Neuron (in vitro differentiated cells): ENCODE measurements at regions not wholly inside any gene's neighbourhood (a gene's known extent, or its start where the extent isn't known, plus 50 kb on each side); places are given as distances from the start of the nearest gene placed in this dataset.

Source experiments
- H2AFZ ChIP-seq: one replicate; pipeline ENCODE4 v1.6.1; 2013; ENCODE audit warnings: low read depth, mild to moderate bottlenecking, inconsistent platforms, low read length, moderate library complexity
- H3K27me3 ChIP-seq: one replicate; pipeline ENCODE4 v1.6.1; 2013; ENCODE audit warnings: low read length; ENCODE audit not compliant: insufficient read depth
- H3K36me3 ChIP-seq: one replicate; pipeline ENCODE4 v1.6.1; 2013; ENCODE audit warnings: low read length; ENCODE audit not compliant: insufficient read depth
- H3K4me1 ChIP-seq: one replicate; pipeline ENCODE4 v1.6.1; 2013; ENCODE audit warnings: low read length; ENCODE audit not compliant: insufficient read depth
- H3K4me3 ChIP-seq: 2 replicates; pipeline ENCODE4 v1.5.1; 2013; ENCODE audit warnings: mild to moderate bottlenecking, low read length, moderate library complexity
- H3K9me3 ChIP-seq: one replicate; pipeline ENCODE4 v1.6.1; 2013; ENCODE audit warnings: low read length

DNA sequence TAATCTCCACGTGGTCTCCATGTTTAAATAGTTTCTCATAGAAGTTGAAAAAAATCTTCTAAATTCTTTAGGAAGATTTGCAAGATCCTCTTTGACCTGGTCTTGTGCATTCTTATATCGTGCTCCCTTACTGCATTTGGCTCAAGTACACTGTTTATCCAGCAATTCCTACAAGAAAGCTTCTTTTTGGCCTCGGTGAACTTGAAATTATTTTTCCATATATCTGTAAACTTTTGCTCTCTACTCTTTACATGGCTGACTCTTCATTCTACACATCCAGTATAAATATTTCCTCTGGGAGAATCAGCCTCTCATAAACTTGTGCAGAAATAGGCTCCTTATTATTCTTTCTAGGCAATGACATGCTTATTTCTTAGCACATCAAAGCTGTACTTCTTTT lies 1457.9 kb upstream of the PRR20A start:
- Histone ChIP-seq H3K4me3 (no peak overlapping the region), H3K9me3 (no peaks in the 10 kb centered on the region), H3K4me1 (no peaks in the 10 kb centered on the region), H3K36me3 (no peaks in the 10 kb centered on the region), H3K27me3 (no peaks in the 10 kb centered on the region), H2AFZ (no peak overlapping the region)

DNA sequence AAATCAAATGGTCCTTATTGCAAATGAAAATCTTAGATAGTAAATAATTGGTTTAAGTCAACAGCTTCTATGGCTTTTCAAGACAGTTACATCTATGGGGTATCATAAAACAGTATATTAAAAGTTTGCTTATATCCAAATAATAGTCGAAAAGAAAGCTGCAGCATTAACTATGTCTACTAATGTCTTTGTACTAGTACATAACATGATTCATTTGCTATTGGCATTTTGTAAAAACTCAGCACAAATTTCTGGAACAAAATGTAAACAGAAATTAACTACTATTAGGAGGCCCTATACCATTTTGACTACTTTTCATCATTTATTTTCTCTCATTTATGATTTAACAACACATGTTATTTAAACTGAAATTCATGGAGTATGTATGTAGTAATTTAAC lies 1435.2 kb upstream of the PRR20A start:
- Histone ChIP-seq H3K4me3 (no peak overlapping the region), H3K4me1 (no peaks in the 10 kb centered on the region), H2AFZ (no peak overlapping the region), H3K36me3 (no peaks in the 10 kb centered on the region), H3K9me3 (no peaks in the 10 kb centered on the region), H3K27me3 (no peaks in the 10 kb centered on the region)

DNA sequence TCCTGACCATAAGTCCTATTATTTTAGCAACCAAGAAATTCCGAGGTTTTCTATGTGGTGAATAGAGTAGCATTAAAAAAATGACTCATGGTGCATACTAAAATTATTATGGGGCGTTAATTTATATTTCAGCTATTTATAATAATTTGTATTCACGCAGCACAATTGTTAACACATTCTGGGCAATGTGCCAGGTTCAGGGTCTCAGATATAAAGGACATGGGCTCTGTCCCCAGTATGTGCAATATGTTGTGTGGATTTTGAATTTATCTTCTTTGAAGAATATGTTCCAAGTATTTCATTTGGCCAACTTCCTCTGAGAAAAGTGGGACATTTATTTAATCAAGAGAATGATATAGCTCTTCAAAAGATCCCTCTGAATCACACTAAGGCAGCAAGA lies 1434.7 kb upstream of the PRR20A start:
- Histone ChIP-seq H2AFZ (no peak overlapping the region), H3K36me3 (no peaks in the 10 kb centered on the region), H3K4me3 (no peak overlapping the region), H3K9me3 (no peaks in the 10 kb centered on the region), H3K27me3 (no peaks in the 10 kb centered on the region), H3K4me1 (no peaks in the 10 kb centered on the region)

DNA sequence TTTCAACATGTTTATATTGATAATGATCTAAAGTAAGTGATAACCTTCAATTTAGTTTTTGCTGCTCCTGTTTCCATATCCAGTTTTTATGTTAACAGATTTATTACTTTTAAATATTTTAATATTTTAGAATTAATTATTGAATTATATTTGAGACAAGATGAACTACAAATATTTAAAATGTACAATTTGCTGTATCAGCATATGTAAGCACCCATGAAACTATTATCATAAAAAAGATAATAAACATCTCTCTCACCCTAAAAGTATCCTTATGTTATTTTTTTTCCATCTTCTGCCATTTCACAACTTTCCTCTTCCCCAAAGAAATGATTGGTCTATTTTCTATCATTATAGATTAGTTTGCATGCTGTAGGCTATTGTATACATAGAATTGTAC lies 1426.6 kb upstream of the PRR20A start:
- Histone ChIP-seq H3K4me1 (no peaks in the 10 kb centered on the region), H2AFZ (no peak overlapping the region), H3K36me3 (no peaks in the 10 kb centered on the region), H3K4me3 (no peak overlapping the region), H3K27me3 (no peaks in the 10 kb centered on the region), H3K9me3 (no peaks in the 10 kb centered on the region)

DNA sequence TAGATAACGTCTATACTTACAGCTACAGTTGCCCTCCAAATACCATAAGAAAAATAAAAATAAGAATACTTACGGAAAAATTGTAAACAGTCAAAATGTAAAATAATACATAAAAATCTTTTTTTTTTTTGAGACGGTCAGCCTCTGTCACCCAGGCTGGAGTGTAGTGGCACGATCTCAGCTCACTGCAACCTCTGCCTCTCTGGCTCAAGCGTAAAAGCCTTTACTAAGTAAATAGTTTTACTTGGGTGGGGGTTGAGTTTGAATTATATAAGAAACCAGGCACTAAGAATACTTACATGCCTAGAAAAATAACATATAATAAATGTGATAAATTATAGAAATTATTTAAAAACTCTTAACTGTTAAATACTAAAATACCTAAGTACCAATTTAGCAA lies 1413.0 kb upstream of the PRR20A start:
- Histone ChIP-seq H3K4me1 (no peaks in the 10 kb centered on the region), H3K36me3 (no peaks in the 10 kb centered on the region), H3K4me3 (no peak overlapping the region), H3K27me3 (no peaks in the 10 kb centered on the region), H2AFZ (no peak overlapping the region), H3K9me3 (no peaks in the 10 kb centered on the region)

DNA sequence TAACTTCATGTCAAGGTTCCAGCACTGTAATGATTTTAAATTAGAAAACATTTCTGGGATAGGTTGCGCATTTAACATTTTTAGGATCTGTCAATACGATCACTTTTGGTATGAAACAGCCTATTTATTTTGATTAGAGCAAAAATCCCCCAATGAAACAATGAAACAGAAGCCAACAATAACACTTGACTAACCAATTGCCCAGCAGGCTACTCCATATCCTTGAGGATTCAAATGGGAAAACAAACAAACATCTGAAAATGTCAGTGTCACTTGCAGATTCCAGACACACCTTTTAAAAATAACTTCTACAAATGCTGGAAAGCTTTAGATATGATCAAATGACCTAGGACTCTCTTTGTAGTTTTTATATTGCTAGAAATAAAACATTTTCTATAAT lies 1412.5 kb upstream of the PRR20A start:
- H3K36me3 ChIP-seq = no peaks in the 10 kb centered on the region
- H3K27me3 ChIP-seq = no peaks in the 10 kb centered on the region
- H2AFZ ChIP-seq = no peak overlapping the region
- H3K4me1 ChIP-seq = no peaks in the 10 kb centered on the region
- no peak overlapping the region for H3K4me3 ChIP-seq
- no peaks in the 10 kb centered on the region for H3K9me3 ChIP-seq

DNA sequence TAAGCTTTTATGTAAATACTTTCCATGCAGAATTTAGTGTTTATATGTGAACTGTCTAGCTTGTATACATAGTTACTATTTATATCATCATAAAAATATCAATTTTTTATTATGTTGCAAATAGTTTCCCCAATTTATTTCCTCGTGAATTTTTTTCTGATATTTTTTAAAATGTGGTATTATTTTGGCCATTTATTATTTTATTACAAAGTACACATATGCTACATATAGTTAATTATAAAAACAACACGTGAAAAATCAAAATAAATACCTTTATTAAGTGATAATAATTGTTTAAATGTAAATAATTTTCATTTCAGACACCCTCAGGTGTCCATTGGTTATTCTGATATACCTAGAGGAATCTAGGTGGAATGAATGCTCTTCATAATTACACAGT lies 1394.9 kb upstream of the PRR20A start:
- no peaks in the 10 kb centered on the region for H3K27me3 ChIP-seq
- no peak overlapping the region for H3K4me3 ChIP-seq
- no peak overlapping the region for H2AFZ ChIP-seq
- no peaks in the 10 kb centered on the region for H3K4me1 ChIP-seq
- no peaks in the 10 kb centered on the region for H3K36me3 ChIP-seq
- H3K9me3 ChIP-seq = no peaks in the 10 kb centered on the region

DNA sequence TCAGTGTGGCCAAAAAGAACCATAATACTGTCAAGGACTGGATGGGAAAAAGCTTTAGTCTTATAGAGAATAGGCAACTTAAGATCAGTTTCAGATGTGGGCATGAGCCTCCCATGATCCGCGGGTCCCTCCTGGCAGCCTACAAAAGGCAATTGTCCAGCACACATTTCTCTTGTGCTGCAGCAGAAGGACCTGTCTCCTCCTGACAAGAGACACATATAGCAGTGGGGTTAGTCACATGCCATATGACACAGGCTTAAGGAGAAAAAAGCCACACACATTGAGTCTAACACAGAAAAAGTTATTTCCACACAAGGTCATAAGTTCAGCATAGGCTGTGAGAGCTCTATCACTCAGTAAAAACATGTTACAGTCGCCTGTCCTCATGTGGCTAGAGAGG lies 1378.7 kb upstream of the PRR20A start:
- Histone ChIP-seq H3K4me1 (no peaks in the 10 kb centered on the region), H3K4me3 (no peak overlapping the region), H3K27me3 (no peaks in the 10 kb centered on the region), H3K36me3 (no peaks in the 10 kb centered on the region), H3K9me3 (no peaks in the 10 kb centered on the region), H2AFZ (no peak overlapping the region)

DNA sequence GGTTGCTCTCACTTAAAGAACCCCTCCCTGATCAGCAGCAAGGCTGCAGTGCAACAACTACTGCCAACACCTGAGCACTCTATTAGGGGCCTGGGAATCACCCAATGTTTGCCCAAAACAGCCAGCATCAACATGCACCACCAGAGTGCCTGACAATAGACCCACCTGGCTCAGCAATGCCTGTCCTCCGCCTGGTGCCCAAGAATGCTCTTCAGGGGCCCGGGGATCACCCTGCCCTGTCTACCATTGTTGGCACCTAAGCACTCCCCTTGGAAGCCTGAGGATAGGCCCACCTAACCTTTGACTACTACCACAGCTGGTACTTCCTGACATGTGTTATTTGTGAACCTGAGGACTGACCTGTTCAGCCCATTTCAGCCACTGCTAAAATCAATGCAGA lies 1363.1 kb upstream of the PRR20A start:
- Histone ChIP-seq H3K4me3 (no peak overlapping the region), H2AFZ (no peak overlapping the region), H3K27me3 (no peaks in the 10 kb centered on the region), H3K9me3 (no peaks in the 10 kb centered on the region), H3K4me1 (no peaks in the 10 kb centered on the region), H3K36me3 (no peaks in the 10 kb centered on the region)

DNA sequence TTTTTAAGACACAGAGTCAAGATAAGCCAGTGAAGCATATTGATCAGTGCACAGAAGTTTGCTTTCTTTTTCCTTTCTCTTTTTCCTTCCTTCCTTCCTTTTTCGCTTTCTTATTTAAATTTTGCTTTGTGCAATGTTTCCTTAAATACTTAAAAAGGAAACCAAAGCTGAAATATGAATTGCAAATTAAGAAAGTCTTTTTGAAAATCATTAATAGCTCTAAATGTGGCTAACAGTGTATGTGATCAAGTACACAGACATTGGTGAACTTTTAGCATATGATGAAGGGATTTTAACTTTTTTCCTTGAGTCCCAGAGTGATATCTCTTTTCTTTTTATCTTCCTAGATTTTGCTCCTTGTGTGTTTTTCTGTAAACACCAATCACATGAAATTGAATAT lies 1356.9 kb upstream of the PRR20A start:
- Histone ChIP-seq H3K27me3 (no peaks in the 10 kb centered on the region), H2AFZ (no peak overlapping the region), H3K4me1 (no peaks in the 10 kb centered on the region), H3K4me3 (no peak overlapping the region), H3K9me3 (peaks cover 1% of the 10 kb centered on the region), H3K36me3 (no peaks in the 10 kb centered on the region)

DNA sequence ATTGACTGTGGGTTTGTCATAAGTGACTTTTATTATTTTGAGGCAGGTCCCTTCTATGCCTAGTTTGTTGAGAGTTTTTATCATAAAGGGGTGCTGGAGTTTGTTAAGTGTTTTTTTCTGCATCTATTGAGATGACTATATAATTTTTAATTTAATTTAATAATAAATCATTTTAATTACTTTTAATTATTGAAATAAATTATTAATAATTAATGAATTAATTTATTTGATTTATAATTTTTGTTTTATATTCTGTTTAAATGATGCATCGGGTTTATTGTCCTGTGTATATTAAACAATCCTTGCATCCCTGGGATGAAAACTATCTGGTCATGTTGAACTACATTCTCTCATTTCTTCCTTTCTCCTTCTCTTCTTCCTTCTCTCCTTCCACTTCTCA lies 1352.2 kb upstream of the PRR20A start:
- Histone ChIP-seq H3K9me3 (peaks cover 1% of the 10 kb centered on the region), H3K4me3 (no peak overlapping the region), H3K4me1 (no peaks in the 10 kb centered on the region), H2AFZ (no peak overlapping the region), H3K36me3 (no peaks in the 10 kb centered on the region), H3K27me3 (no peaks in the 10 kb centered on the region)

DNA sequence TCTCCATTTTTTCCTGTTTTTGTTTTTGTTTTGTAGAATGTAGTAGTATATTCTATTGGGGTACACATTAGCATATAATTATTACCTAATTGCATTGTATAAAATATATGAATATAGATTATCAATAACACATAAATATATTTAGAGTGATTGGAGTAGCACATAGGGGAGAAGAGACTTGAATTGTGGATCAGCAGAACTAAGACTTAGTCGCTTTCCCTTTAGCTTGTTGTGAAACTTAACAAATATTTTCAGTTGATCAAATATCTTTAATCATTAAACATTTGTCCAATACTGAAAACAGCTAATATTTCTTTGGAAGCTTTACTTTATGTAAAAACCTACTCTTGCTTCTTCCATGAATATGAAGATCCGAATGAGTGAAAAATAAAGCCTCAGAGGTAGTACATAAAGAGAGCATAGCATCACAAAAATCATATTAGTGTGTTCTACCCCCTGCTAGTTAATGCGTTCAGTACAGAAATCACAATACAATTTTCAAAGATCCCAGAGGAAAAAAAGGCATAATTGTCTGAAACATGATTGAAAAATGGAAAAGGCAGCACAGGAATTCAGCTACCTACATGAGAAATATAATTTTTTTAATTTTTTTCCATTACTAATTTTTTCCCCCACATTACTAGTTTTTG lies 1348.0 kb upstream of the PRR20A start:
- Histone ChIP-seq H3K27me3 (no peaks in the 10 kb centered on the region), H3K4me3 (no peak overlapping the region), H3K9me3 (peaks cover 1% of the 10 kb centered on the region), H3K36me3 (no peaks in the 10 kb centered on the region), H3K4me1 (no peaks in the 10 kb centered on the region), H2AFZ (no peak overlapping the region)

DNA sequence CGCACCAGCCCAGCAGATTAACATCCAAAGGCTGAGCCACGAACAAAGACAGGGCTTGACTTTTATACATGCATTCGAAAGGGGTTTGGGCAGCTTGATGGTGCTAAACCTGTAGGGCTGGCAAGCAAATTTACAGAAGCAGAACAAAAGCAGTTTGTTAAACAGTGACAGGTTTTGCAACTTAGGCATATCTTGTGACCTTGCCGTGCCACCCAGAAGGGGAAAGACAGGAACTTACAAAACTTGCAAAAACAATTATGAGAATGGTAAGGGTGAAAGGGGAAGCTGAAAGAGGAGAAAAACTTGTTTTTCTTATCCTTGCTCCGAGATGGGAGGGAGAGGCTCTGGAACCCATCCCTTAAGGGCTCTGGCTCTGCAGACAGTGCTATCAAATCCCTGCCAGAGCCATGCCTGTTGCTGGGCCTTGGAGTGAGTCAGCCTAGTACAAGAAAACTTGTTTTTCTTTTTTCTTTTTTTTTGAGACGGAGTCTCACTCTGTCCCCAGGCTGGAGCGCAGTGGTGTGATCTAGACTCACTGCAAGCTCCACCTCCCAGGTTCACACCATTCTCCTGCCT lies 1325.2 kb upstream of the PRR20A start:
- H3K36me3 ChIP-seq = no peaks in the 10 kb centered on the region
- H3K9me3 ChIP-seq = no peaks in the 10 kb centered on the region
- H3K4me3 ChIP-seq = no peak overlapping the region
- no peaks in the 10 kb centered on the region for H3K27me3 ChIP-seq
- no peaks in the 10 kb centered on the region for H3K4me1 ChIP-seq
- no peak overlapping the region for H2AFZ ChIP-seq

DNA sequence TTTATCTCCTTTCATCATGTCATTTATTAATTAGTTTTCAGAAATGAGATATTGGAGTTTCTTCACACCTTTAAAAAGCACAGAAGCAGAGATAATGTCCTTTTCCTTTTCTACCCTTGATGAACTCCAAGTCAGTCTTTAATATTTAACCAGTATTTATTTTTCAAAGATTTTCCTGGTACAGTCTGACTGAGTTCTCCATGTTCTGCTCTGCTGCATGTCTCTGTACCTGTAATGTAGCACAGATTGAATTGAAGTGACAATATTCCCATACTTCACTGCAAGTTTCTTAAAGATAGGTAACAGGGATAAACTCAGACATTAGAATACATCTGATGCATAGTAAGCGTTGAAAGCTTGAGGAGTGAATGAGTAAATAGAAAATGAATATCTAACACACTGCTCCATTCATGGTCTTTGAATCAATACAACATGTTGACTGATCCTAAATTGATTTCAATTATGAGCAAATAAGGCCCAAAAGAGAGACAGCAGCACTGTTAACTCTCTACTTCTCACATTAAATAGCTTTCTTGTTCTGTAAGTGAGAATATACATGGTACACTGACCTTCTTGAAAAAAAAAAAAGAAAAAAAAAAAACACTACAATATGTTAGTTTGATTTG lies 1323.6 kb upstream of the PRR20A start:
- no peak overlapping the region for H2AFZ ChIP-seq

More for the DNA sequence above, 1323.6 kb upstream of the PRR20A start:
- Histone ChIP-seq H3K9me3 (no peaks in the 10 kb centered on the region), H3K4me3 (no peak overlapping the region), H3K36me3 (no peaks in the 10 kb centered on the region), H3K27me3 (no peaks in the 10 kb centered on the region), H3K4me1 (no peaks in the 10 kb centered on the region)
